Head of caudate nucleus (tissue), 42 donors: ENCODE measurements at regions not wholly inside any gene's neighbourhood (a gene's known extent, or its start where the extent isn't known, plus 50 kb on each side); places are given as distances from the start of the nearest gene placed in this dataset.
"Not testable (repeated sequence)": the region's sequence is repeated elsewhere in the genome, so short reads cannot be mapped to it uniquely, and the experiment has no call there.

ENCODE experiments used
- DNase-seq, 42 donors: peaks; one replicate each; pipeline versions ENCODE4 v3.0.0 to v3.0.0-alpha.2; 2020 to 2021; ENCODE audit warnings: mixed read lengths in 7 of 42
- intact Hi-C: fragments of 100-400 bp; cut with DNase I; formaldehyde crosslinking; loops from one replicate; pipeline ENCODE4 v1.15.0; 2022

DNA sequence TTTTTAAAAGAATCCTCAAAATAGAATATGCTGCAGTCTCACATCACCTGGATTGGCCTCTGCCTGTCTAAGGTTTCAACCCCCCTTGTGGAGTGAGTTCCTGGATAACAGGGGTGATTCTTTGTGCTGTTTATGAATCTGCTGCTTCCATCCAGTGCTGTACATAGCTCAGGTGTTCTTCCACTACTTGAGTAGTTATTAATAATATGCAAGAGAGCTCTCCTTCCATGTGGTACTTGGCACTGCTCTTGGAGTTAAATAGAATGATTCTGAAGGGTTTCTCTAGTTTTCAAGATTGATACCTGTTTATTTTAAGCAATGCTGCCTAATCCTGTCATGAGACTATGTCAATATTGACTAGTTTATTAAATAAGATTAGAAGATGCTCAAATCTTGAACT, 273.6 kb downstream of the RDH14 start:
- intact Hi-C loops = no loop called here

DNA sequence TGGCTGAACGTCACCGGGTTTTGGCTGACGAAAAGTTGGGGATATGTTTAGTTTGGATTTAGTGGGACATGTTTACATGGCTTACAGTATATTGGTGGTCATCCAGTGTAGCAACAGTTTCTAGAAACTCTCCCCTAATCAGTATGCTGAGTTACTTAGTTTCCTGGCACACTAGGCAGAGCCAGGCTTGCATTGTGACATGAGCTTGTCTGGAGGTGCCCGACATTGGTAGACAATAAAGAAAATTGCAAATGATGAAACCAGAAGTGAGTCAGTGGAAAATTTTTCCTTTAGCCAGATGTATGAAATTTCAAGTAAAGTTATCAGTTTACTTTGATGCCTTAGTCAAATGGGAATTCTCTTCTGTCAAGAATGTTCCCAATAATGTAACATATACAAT, 276.1 kb downstream of the RDH14 start:
- intact Hi-C loops = no loop called here
- no peak for DNase-seq

More for the DNA sequence above, 273.6 kb downstream of the RDH14 start:
- no peak for DNase-seq

DNA sequence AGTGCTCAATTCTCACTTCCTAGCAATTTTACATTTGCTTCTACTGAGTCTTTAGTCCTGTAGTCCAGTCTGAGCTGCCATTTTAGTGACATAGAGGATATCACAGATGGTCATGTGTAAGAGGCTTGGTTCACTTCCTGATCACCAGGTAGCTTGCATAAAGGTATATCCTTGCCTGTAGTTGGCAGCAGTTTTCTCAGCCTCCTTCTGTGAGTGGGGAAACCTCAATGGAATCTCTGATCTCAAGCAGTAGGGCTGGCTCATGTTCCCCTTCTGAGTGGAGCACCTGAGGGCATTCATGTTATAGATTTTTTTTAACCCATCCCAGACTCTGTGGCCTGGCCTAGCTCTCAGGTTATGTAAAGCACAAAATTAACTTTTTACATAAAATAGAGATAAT, 278.4 kb downstream of the RDH14 start:
- DNase-seq = no peak
- intact Hi-C loops = no loop called here

DNA sequence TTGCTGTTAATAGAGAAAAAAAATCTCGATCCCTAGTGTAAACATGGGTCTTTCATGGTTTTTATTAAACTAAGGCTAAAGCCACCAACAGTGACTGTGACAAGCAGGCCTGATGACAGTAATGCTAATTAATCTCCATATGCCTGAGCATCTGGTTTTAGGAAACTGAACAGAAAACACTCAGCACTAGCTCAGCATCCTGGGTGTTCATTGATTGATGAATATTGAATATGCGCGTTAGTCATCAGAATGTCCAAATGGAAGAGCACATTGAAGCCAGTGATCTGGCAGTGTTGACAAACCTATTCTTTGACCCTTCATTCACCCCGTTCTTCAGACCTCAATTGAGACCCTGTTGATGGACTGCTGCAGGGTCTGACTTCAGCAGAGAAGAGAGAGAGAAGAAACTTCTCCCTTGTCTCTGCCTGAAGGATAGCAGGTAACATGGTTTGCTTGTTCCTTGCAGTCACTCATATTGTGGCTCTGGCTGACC, 283.8 kb downstream of the RDH14 start:
- DNase-seq = no peak
- intact Hi-C loops = no loop called here

DNA sequence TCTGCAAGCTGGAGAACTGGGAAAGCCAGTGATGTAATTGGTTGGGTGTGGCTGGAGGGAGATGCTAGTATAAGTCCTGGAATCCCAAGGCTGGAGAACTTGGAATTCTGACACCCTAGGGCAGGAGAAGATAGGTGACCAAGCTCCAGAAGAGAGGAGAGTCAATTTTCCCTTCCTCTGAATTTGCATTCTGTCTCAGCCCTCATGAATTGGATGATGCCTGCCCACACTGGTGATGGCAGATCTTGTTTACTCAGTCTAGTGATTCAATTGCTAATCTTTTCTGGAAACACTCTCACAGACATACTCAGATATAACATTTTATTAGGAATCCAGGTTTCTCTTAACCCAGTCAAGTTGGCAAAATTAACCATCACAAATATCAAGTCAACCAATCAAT, 287.2 kb downstream of the RDH14 start:
- intact Hi-C loops = no loop called here
- DNase-seq = no peak

DNA sequence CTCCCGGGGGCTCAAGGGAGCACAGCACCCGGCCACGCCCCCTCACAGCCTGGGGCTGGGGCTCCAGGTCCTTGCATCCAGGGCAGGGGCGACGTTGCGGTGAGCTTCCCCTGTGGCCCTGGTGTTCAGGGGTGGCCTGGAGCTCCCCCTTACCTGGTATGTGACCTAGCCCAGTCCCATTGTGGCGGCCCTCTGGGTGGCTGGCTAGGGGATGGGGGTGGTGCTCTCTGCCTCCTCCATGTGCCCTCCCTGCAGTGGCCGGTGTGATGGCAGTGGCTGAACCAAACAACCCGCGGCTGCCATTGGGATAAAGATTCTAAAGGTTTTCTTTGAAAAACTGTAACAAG, 288.3 kb downstream of the RDH14 start:
- intact Hi-C loops = no loop called here
- DNase-seq = no peak

DNA sequence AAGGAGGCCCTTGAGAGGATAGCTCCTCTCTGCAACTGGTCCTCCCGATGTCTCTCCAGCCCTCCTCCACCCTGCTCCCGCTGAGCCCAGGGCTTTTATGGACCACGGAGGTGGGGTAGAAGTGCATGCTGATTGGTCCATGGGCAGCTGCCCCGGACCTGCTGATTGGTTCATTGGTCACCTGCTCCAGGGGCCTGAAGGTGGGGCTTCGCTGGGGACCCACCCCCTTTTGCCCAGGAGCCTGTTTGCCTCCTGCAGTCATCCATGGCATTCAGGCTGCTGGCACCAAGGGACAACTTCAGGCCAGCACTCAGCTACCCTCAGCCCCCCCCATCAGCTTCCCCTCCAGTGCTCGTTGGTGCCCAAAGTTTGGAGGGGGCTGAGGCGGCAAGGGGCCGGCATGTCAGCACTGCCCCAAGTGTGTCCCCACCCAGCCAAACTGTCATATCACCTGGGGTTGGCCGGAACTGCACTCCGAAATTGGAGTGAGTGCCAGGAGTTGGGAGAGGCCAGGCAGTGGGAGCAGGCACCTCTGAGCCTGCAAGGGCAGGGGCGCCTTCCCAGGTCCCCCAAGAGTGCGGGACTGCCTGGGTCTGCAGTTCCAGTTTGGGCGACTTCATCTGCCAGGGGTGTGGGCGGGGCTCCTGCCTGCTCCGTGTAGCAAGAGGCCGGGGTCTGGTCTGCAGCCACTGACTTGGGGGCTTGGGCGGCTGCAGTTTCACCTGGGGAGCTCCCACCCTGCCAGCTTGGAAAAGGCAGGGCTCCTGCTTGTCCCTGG, 288.9 kb downstream of the RDH14 start:
- intact Hi-C loops = no loop called here

DNA sequence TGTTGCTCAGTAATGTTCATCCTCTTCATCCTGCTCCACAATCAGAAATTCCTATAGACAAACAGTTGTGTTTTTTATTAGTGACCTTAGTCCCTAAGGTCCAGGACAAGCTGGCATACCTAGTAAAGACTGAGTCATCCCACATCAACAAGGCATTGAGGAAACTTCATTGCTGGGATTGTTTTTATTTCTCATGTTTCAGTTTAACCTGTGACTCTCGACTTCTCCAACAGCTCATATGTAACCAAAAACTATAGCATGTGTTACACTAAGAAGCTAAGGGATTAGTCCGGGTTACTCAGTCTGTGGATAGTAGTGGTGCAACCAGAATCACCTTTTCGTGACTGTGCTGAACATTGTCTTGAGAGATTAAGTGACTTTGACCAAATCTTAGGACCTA, 292.1 kb downstream of the RDH14 start:
- intact Hi-C loops = no loop called here
- DNase-seq = no peak

More for the DNA sequence above, 288.9 kb downstream of the RDH14 start:
- DNase-seq = no peak

DNA sequence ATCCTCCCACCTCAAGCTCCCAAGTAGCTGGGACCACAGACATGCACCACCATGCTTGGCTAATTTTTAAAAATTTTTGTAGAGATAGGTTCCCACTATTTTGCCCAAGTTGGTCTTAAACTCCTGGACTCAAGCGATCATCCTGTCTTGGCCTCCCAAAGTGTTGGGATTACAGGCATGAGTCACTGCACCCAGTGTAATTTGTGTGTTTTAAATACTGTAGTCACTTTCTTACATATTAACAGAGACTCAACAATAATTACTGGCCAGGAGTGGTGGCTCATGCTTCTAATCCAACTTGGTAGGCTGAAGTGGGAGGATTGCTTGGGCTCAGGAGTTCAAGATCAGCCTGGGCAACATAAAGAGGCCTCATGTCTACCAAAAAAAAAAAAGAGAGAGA, 293.0 kb downstream of the RDH14 start:
- intact Hi-C loops = no loop called here

DNA sequence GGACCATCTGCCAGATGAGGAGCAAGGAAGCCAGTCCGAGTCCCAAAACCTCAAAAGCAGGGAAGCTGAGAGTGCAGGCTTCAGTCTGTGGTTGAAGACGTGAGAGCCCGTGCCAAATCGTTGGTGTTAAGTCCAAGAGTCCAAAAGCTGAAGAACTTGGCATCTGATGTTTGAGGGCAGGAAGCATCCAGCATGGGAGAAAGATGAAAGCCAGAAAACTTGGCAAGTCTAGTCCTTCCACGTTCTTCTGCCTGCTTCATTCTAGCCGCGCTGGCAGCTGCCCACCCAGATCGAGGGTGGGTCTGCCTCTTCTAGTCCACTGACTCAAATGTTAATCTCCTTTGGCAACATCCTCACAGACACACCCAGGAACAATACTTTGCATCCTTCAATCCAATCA, 293.8 kb downstream of the RDH14 start:
- intact Hi-C loops, DNase-seq: not testable (repeated sequence)

More for the DNA sequence above, 293.0 kb downstream of the RDH14 start:
- no peak for DNase-seq

DNA sequence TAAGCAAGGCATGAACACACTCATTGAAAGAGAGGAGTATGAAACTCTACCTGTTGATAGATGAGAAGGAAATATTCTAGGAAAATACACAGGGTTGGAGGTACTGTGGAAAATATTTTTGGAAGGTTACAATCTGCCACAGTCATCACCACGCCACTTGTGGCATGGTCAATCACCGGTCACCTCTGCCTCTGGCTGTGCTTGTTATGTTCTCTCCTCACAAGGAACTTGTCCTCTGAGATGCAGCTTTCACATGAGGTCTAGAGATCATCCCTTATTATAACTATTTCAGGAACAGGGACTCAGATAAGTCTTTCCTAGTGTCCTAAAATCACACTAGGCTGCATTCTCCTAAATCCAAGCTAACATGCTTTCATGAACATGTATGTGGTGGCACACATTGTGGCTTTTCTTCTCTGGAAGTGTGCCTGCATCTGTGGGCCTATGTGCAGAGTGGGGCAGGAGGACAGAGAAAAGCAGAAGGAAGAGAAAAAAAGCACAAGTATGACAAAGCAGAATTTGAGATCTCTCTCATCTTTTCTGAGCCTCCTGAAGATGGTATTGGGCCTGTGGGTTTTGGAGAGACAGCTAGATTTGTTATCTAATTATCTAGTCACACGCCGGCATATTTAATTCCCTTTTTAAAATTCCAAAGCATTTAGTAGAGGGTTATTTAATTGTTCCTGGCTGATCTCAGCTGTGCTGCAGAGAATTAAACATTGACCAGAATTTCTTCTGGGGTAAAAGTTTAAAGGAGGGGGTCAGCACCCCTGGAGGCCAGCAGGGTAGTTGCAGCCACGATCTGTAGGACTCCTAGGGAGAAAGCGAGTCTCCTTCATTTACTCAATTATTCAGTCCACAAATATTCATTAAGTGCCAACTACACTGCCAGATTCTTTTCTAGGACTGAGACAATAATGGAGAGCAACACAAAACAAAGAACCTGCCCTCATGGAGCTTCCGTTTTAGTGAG, 294.6 kb downstream of the RDH14 start:
- intact Hi-C loops = no loop called here
- no peak for DNase-seq

DNA sequence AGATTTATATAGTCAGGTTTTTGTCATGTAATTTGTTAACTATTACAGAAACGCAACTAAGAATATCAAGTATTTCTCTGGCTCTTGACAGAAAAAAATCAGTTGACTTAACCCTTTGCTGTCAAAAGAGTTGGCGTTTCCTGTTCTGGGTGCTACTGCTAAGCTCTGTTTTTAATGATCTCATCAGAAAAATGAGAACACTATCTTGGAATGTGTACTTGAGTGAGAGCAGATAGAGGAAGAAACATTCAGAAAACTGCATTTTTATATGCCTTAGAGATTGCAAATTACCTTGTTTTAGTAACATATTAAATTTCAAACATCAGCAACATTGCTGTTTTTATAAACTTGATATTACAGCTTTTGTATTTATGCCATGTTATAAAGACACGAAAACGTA, 297.9 kb downstream of the RDH14 start:
- no peak for DNase-seq
- intact Hi-C loops = no loop called here

DNA sequence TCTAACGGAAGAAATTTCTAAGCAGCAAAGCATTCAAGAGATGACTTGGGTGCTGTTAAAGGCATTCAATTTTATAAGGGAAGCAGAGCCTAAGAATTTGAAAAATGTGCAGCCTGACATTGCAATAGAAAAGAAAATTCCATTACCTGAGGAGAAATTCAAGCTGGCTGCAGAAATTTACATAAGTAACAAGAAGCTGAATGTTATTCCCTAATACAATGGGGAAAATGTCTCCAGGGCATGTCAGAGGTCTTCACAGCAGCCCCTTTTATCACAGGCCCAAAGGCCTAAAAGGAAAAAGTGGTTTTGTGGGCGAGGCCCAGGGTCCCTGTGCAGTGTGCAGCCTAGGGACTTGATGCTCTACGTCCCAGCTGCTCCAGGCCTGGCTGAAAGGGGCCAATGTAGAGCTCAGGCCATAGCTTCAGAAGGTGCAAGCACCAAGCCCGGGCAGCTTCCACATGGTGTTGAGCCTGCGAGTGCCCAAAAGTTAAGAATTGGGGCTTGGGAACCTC, 306.7 kb downstream of the RDH14 start:
- intact Hi-C loops = no loop called here
- no peak for DNase-seq

DNA sequence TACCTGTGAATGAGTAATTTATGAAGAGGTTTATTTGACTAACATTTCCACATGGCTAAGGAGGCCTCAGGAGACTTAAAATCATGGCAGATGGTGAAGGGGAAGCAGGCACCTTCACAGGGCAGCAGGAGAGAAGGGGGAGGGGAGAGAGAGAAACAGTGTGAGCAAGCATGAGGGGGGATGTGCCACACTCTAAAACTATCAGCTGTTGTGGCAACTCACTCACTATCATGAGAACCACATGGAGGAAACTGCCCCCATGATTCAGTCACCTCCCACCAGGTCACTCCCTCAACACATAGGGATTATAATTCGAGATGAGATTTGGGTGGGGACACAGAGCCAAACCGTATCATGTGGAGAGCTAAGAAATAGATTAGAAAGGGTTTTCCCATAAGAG, 309.0 kb downstream of the RDH14 start:
- DNase-seq = no peak
- intact Hi-C loops = no loop called here

DNA sequence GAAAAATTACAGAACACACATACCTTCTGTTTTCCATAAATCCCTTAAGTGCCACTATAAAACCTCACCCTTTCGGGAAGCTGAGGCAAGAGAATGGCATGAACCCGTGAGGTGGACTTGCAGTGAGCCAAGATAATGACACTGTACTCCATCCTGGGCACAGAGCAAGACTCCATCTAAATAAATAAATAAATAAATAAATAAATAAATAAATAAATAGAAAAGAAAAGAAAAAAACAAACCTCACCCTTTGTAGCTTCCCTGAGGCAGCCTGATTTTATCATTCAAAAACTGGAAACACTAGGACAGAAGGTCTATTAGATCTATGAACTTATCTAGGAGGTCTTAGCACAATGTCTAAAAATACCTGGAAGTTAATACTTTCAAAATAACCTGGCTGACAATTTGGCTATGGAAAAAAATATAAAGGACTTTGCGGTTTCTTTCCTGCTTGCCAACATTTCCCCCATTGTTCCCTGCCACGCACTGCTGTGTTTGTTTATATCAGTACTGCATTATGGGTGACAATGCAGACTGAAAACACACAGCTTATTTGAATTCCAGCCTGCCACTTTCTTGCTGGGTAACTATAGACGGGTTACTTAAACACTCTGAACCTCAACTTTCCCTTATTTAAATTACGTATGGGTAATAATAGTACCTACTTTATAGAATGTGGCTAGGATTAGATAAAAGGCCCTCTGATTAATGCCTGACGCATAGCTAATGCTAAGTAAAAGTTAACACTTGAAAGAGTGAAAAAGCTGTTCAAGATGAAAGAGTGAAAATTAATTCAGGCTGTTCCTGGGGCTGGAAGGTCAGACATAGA, 313.0 kb downstream of the RDH14 start:
- intact Hi-C loops = no loop called here
- no peak for DNase-seq

DNA sequence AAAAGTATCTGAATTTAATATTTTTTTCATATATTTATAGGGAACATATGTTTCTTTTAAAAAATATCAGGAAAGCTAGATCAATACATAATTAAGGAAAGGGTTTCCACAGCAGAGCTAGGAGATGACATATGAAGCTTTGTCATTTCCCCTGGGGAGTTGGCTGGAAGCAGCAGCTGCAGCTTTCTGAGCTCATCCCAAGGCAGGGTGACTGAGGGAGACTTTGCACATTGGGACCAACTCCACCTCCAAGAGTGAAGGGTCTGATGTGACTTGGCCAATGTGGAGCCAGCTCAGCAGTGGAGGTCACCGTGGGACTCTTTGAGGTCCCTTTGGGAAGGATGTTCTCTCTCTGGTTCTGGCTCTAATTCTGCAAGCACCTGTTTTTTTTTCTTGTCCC, 315.1 kb downstream of the RDH14 start:
- no peak for DNase-seq
- intact Hi-C loops = no loop called here

DNA sequence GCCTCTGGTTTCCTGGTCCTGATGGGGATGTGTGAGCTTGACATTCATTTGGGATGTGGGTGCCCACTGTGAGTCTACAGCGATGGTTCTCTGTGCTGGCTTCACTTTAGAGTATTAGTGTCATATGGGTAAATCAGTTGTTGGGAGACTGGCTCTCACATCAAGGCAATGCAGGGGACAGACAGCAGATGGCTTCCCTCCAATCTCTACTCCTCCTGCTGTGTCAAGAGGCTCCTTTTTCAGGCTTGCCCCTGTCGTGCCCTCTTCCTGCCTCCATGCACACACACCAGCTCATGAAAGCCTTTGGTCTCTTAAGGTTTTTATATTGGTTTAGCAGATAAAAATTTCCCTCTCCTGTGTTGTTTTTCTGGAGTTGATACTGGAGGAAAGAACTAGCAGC, 315.6 kb downstream of the RDH14 start:
- no peak for DNase-seq
- intact Hi-C loops = no loop called here

DNA sequence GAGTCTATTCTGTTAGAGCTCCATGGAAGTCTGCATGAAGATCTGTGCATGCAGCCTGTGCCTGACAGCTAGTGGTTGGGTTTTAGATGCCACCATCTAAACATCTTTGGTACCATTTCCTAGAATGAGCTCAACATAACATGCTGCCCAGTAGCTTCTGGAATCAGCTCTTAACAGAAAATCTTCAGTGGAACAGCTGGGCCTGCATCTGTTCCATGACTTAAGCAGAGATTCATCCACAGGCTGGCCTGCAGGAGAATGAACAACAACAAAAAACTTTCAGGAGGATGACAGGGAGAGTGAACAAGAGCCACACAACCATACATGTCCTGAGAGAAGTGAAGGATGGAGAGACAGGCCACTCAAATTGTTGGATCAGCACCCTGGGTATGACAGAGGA, 316.6 kb downstream of the RDH14 start:
- intact Hi-C loops = no loop called here
- no peak for DNase-seq

DNA sequence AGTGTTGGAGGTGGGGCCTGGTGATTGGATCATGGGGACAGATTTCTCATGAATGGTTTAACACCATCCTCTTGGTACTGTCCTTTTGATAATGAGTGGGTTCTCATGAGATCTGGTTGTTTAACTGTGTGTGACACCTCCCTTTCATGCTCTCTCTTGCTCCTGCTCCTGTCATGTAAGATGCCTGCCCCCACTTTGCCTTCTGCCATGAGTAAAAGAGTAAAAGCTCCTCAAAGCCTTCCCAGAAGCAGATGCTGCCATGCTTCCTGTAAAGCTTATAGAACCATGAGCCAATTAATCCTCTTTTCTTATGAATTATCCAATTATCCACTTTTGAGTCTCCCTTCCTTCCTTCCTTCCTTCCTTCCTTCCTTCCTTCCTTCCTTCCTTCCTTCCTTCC, 317.7 kb downstream of the RDH14 start:
- no peak for DNase-seq
- intact Hi-C loops = no loop called here
